HCT116 (cell line): ENCODE measurements at regions not wholly inside any gene's neighbourhood (a gene's known extent, or its start where the extent isn't known, plus 50 kb on each side); places are given as distances from the start of the nearest gene placed in this dataset.

Experiments
- ATAC-seq: fragments of 200-7000 bp; cut with Tn5 transposase; 2 replicates; pipeline ENCODE4 v1.9.1; 2020; ENCODE audit warnings: mild to moderate bottlenecking, moderate library complexity
- BruUV-seq: library from RNA; stranded (reverse); fragments of 400-500 nt; replicated peaks from 2 replicates; lab custom pipeline; 2021; lab: Mats Ljungman, UMichigan
- CTCF ChIA-PET: fragments of 300-600 bp; sonication (Branson Sonifier 250); formaldehyde crosslinking; loops from one replicate; lab custom pipeline; 2021; ENCODE audit warnings: antibody characterized with exemption; lab: Charles Lee
- POLR2A ChIA-PET: fragments of 300-600, 350-600 bp; sonication (Branson Sonifier 250); formaldehyde crosslinking; loops from one replicate; lab custom pipeline; 2021; ENCODE audit warnings: antibody characterized with exemption; lab: Charles Lee
- RAD21 ChIA-PET, 2 experiments: fragments of 300-600 bp; sonication (Branson Sonifier 250); formaldehyde crosslinking; loops; one replicate each; lab custom pipeline; 2023; ENCODE audit warnings: low total read pairs in 2 of 2; ENCODE audit not compliant: uncharacterized antibody in 2 of 2, unreplicated experiment in 2 of 2, low non-redundant PET in 1 of 2; lab: Charles Lee
- DNase-seq: peaks from one replicate; pipeline ENCODE4 v3.0.0-alpha.2; 2010; ENCODE audit warnings: low read depth, low spot score
- H2AFZ ChIP-seq: fragments of 200-600 bp; shearing (Covaris generic), sonication (generic); 2 replicates; pipeline ENCODE4 v1.6.1; 2017; ENCODE audit warnings: low read depth, mixed run types, mixed read lengths, antibody characterized with exemption, low read length; ENCODE audit not compliant: poor library complexity, severe bottlenecking
- H3K27ac ChIP-seq: 2 replicates; pipeline ENCODE4 v1.5.1; 2012; ENCODE audit warnings: low read depth, low read length
- H3K27me3 ChIP-seq: fragments of 200-600 bp; sonication (generic); 2 replicates; pipeline ENCODE4 v1.6.1; 2016; ENCODE audit warnings: mixed run types, low read length, mixed read lengths; ENCODE audit not compliant: insufficient read depth
- H3K36me3 ChIP-seq, 2 experiments: fragments of 200-500 bp in 1 of 2; fragments of 200-600 bp in 1 of 2; sonication (Bioruptor generic) in 1 of 2; sonication (generic) in 1 of 2; 2 replicates each; pipeline versions ENCODE4 v1.5.1 to v1.6.1; 2014 to 2016; ENCODE audit warnings: low read length in 2 of 2, inconsistent platforms in 1 of 2, mixed read lengths in 1 of 2, mixed run types in 1 of 2; ENCODE audit not compliant: insufficient read depth in 2 of 2, control insufficient read depth in 1 of 2
- H3K4me1 ChIP-seq, 2 experiments: fragments of 200-600 bp in 1 of 2; sonication (generic) in 1 of 2; 2 replicates each; pipeline versions ENCODE4 v1.5.1 to v1.6.1; 2012 to 2017; ENCODE audit warnings: low read length in 2 of 2, inconsistent platforms in 1 of 2, mild to moderate bottlenecking in 1 of 2, mixed read lengths in 1 of 2, mixed run types in 1 of 2, moderate library complexity in 1 of 2; ENCODE audit not compliant: insufficient read depth in 2 of 2, control insufficient read depth in 1 of 2
- H3K4me2 ChIP-seq: fragments of 200-600 bp; sonication (generic); 2 replicates; pipeline ENCODE4 v1.6.1; 2017; ENCODE audit warnings: mixed run types, low read length, mixed read lengths
- H3K4me3 ChIP-seq, 2 experiments: fragments of 200-600 bp in 1 of 2; sonication (generic) in 1 of 2; replicated peaks in 1 of 2; 2 replicates each; pipeline ENCODE4 v1.5.1; 2011 to 2016; ENCODE audit warnings: low read length in 2 of 2, control low read depth in 1 of 2, low read depth in 1 of 2, mild to moderate bottlenecking in 1 of 2, mixed read lengths in 1 of 2, mixed run types in 1 of 2
- H3K79me2 ChIP-seq: fragments of 200-600 bp; sonication (generic); 2 replicates; pipeline ENCODE4 v1.6.1; 2017; ENCODE audit warnings: mild to moderate bottlenecking, mixed run types, low read length, moderate library complexity, mixed read lengths; ENCODE audit not compliant: insufficient read depth
- H3K9ac ChIP-seq: fragments of 200-600 bp; sonication (generic); 2 replicates; pipeline ENCODE4 v1.6.1; 2016; ENCODE audit warnings: low read length, mixed read lengths
- H3K9me2 ChIP-seq: fragments of 200-600 bp; sonication (generic), shearing (Covaris generic); 2 replicates; pipeline ENCODE4 v1.6.1; 2017; ENCODE audit warnings: mixed run types, mild to moderate bottlenecking, moderate library complexity; ENCODE audit not compliant: insufficient read depth
- H3K9me3 ChIP-seq, 2 experiments: fragments of 200-500 bp in 1 of 2; fragments of 200-600 bp in 1 of 2; sonication (Bioruptor generic) in 1 of 2; sonication (generic) in 1 of 2; 2 replicates each; pipeline ENCODE4 v1.6.1; 2014 to 2017; ENCODE audit warnings: low read length in 2 of 2, mixed read lengths in 2 of 2, inconsistent platforms in 1 of 2, low read depth in 1 of 2, mild to moderate bottlenecking in 1 of 2, mixed run types in 1 of 2, moderate library complexity in 1 of 2; ENCODE audit not compliant: control insufficient read depth in 1 of 2, insufficient read depth in 1 of 2
- H4K20me1 ChIP-seq: fragments of 200-600 bp; sonication (generic), shearing (Covaris generic); 2 replicates; pipeline ENCODE4 v1.6.1; 2017; ENCODE audit warnings: mixed run types, mild to moderate bottlenecking, moderate library complexity; ENCODE audit not compliant: insufficient read depth
- ATF3 ChIP-seq: IDR thresholded peaks from 2 replicates; pipeline ENCODE4 v1.6.1; 2012
- CBX3 ChIP-seq: IDR thresholded peaks from 2 replicates; pipeline ENCODE4 v1.6.1; 2012; ENCODE audit warnings: low read depth
- CEBPB ChIP-seq: IDR thresholded peaks from 2 replicates; pipeline ENCODE4 v1.6.1; 2012; ENCODE audit warnings: low read depth
- CTCF ChIP-seq, 3 experiments: fragments of 200-600 bp in 1 of 3; sonication (generic) in 1 of 3; IDR thresholded peaks in 2 of 3; conservative IDR thresholded peaks in 1 of 3; 2 replicates each; pipeline ENCODE4 v1.5.1; 2012 to 2017; ENCODE audit warnings: low read depth in 2 of 3, low read length in 2 of 3, antibody characterized with exemption in 1 of 3, borderline replicate concordance in 1 of 3, control low read depth in 1 of 3, mild to moderate bottlenecking in 1 of 3, mixed read lengths in 1 of 3, mixed run types in 1 of 3, moderate library complexity in 1 of 3; ENCODE audit not compliant: insufficient read depth in 1 of 3
- EGR1 ChIP-seq: IDR thresholded peaks from 2 replicates; pipeline ENCODE4 v1.6.1; 2012; ENCODE audit warnings: low read depth
- ELF1 ChIP-seq: IDR thresholded peaks from 2 replicates; pipeline ENCODE4 v1.6.1; 2012; ENCODE audit warnings: low read depth, borderline replicate concordance
- FOSL1 ChIP-seq: IDR thresholded peaks from 2 replicates; pipeline ENCODE4 v1.6.1; 2012; ENCODE audit warnings: low read depth
- JUND ChIP-seq: IDR thresholded peaks from 2 replicates; pipeline ENCODE4 v1.6.1; 2012
- POLR2AphosphoS5 ChIP-seq: IDR thresholded peaks from 2 replicates; pipeline ENCODE4 v1.6.1; 2011; ENCODE audit warnings: mild to moderate bottlenecking, low read depth, low read length, moderate library complexity
- RAD21 ChIP-seq: IDR thresholded peaks from 2 replicates; pipeline ENCODE4 v1.6.1; 2012; ENCODE audit warnings: low read depth, mild to moderate bottlenecking
- REST ChIP-seq: IDR thresholded peaks from 2 replicates; pipeline ENCODE4 v1.6.1; 2012; ENCODE audit warnings: low read depth
- SP1 ChIP-seq: IDR thresholded peaks from 2 replicates; pipeline ENCODE4 v1.6.1; 2012; ENCODE audit warnings: low read depth
- TCF7L2 ChIP-seq: IDR thresholded peaks from 2 replicates; pipeline ENCODE4 v1.7.0; 2011; ENCODE audit warnings: borderline replicate concordance, inconsistent platforms; ENCODE audit not compliant: insufficient read depth, insufficient read length; ENCODE audit errors: extremely low read depth
- YY1 ChIP-seq: IDR thresholded peaks from 2 replicates; pipeline ENCODE4 v1.6.1; 2011; ENCODE audit warnings: low read length, low read depth, moderate library complexity, mild to moderate bottlenecking; ENCODE audit not compliant: insufficient replicate concordance; ENCODE audit errors: extremely low read depth
- ZBTB33 ChIP-seq: IDR thresholded peaks from 2 replicates; pipeline ENCODE4 v1.6.1; 2011; ENCODE audit warnings: mild to moderate bottlenecking, low read length, moderate library complexity; ENCODE audit not compliant: insufficient replicate concordance; ENCODE audit errors: extremely low read depth
- ZFX ChIP-seq: fragments of 450-650 bp; IDR thresholded peaks from 2 replicates; pipeline ENCODE4 v1.6.1; 2017
- intact Hi-C: fragments of 100-400 bp; cut with micrococcal nuclease; formaldehyde crosslinking; loops from 2 replicates; pipeline ENCODE4 v1.10.0; 2022

GRCh38 chr9:102360846-102361245 is 622.4 kb upstream of the GRIN3A start:
- intact Hi-C loops, result no loop called here
- TF ChIP-seq ZBTB33 (no peak), JUND (no peak), EGR1 (no peak), REST (no peak), ELF1 (no peak), ZFX (no peak), POLR2AphosphoS5 (no peak), ATF3 (no peak), RAD21 (no peak), TCF7L2 (no peak), CEBPB (no peak), CTCF (IDR thresholded peaks at IDR 0.05 in 2 of 3, conservative IDR thresholded peaks at IDR 0.05 in 1 of 3; ENCODE audit: borderline replicate concordance in 1 of 3, insufficient read depth in 1 of 3, low read depth in 2 of 3, low read length in 2 of 3) (no peak), YY1 (no peak), SP1 (no peak), FOSL1 (no peak), CBX3 (no peak)
- Histone ChIP-seq H3K27ac (no peak overlapping the region), H3K4me1 (no peaks in the 10 kb centered on the region), H3K9me2 (no peaks in the 10 kb centered on the region), H3K4me2 (no peak overlapping the region), H3K27me3 (no peaks in the 10 kb centered on the region), H3K36me3 (no peaks in the 10 kb centered on the region), H3K4me3 (no peak overlapping the region), H3K9ac (no peak overlapping the region), H3K9me3 (peaks cover 9 to 14% of the 10 kb centered on the region in 2 experiments; a peak in 2 of 4 replicates), H3K79me2 (no peaks in the 10 kb centered on the region), H4K20me1 (no peaks in the 10 kb centered on the region), H2AFZ (no peak overlapping the region)
- ChIA-PET POLR2A (no interaction called here), RAD21 (no interaction called here), CTCF (no interaction called here)
- BruUV-seq, result no TSS peak
- no peak for DNase-seq
- ATAC-seq, result no peak
